Fibroblast of lung (primary cell): ENCODE measurements at regions not wholly inside any gene's neighbourhood (a gene's known extent, or its start where the extent isn't known, plus 50 kb on each side); places are given as distances from the start of the nearest gene placed in this dataset.

ENCODE experiments used
- CTCF ChIP-seq, 2 donors: IDR thresholded peaks in 1 of 2; conservative IDR thresholded peaks in 1 of 2; 1 replicate in 1 of 2; 2 replicates in 1 of 2; pipeline ENCODE4 v1.5.1; 2011 to 2012; ENCODE audit warnings: low read length in 2 of 2, control low read depth in 1 of 2, inconsistent platforms in 1 of 2, low read depth in 1 of 2, mild to moderate bottlenecking in 1 of 2
- EZH2 ChIP-seq: IDR thresholded peaks from 2 replicates; pipeline ENCODE4 v1.5.1; 2012; ENCODE audit warnings: low read length, control low read depth, mild to moderate bottlenecking; ENCODE audit errors: missing control alignments

GRCh38 chr9:30250872-30251271 lies 2133.6 kb upstream of the ACO1 start:
- TF ChIP-seq CTCF (conservative IDR thresholded peaks at IDR 0.05 in 1 of 2, IDR thresholded peaks at IDR 0.05 in 1 of 2; ENCODE audit: low read depth in 1 of 2, low read length in 2 of 2), result no peak
- no peak for TF ChIP-seq EZH2
